SU-DHL-6 (cell line): ENCODE measurements at regions not wholly inside any gene's neighbourhood (a gene's known extent, or its start where the extent isn't known, plus 50 kb on each side); places are given as distances from the start of the nearest gene placed in this dataset.

Experiments used
- EZH2phosphoT487 ChIP-seq: fragments of 200-600 bp; sonication (generic), shearing (Covaris generic); conservative IDR thresholded peaks from 2 replicates; pipeline ENCODE4 v1.6.1; 2018; ENCODE audit warnings: mild to moderate bottlenecking, antibody characterized with exemption, low read length, moderate library complexity, mixed read lengths
- TF ChIP-seq, protein P1 (sequence below): fragments of 200-600 bp; sonication (generic); IDR thresholded peaks from one replicate; pipeline ENCODE4 v1.5.1; 2017; ENCODE audit warnings: antibody characterized with exemption, mild to moderate bottlenecking, low read length, moderate library complexity; ENCODE audit not compliant: insufficient read depth, poor library complexity, severe bottlenecking

GRCh38 chr1:87689487-87689886, 360.8 kb downstream of the LMO4 start:
- TF ChIP-seq, protein P1, sequence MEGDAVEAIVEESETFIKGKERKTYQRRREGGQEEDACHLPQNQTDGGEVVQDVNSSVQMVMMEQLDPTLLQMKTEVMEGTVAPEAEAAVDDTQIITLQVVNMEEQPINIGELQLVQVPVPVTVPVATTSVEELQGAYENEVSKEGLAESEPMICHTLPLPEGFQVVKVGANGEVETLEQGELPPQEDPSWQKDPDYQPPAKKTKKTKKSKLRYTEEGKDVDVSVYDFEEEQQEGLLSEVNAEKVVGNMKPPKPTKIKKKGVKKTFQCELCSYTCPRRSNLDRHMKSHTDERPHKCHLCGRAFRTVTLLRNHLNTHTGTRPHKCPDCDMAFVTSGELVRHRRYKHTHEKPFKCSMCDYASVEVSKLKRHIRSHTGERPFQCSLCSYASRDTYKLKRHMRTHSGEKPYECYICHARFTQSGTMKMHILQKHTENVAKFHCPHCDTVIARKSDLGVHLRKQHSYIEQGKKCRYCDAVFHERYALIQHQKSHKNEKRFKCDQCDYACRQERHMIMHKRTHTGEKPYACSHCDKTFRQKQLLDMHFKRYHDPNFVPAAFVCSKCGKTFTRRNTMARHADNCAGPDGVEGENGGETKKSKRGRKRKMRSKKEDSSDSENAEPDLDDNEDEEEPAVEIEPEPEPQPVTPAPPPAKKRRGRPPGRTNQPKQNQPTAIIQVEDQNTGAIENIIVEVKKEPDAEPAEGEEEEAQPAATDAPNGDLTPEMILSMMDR: no peak
- no peak for TF ChIP-seq EZH2phosphoT487
